Ascending aorta (tissue), 2 donors: ENCODE measurements at regions not wholly inside any gene's neighbourhood (a gene's known extent, or its start where the extent isn't known, plus 50 kb on each side); places are given as distances from the start of the nearest gene placed in this dataset.

ENCODE experiments used
- DNase-seq, 2 donors: peaks; one replicate each; pipeline ENCODE4 v3.0.0-alpha.2; 2019; ENCODE audit warnings: low spot score in 2 of 2
- H3K27ac ChIP-seq, 2 donors: fragments of 200-600 bp; sonication (generic); one replicate each; pipeline ENCODE4 v1.5.1; 2016 to 2017; ENCODE audit warnings: mild to moderate bottlenecking in 1 of 2
- H3K27me3 ChIP-seq: fragments of 200-600 bp; sonication (generic); one replicate; pipeline ENCODE4 v1.5.1; 2017
- H3K36me3 ChIP-seq, 2 donors: fragments of 200-600 bp; sonication (generic); one replicate each; pipeline ENCODE4 v1.5.1; 2016
- H3K4me1 ChIP-seq, 2 donors: fragments of 200-600 bp; sonication (generic); one replicate each; pipeline ENCODE4 v1.5.1; 2016 to 2017; ENCODE audit warnings: mild to moderate bottlenecking in 1 of 2
- H3K4me3 ChIP-seq, 2 donors: fragments of 200-600 bp; sonication (generic); one replicate each; pipeline ENCODE4 v1.5.1; 2016 to 2017; ENCODE audit warnings: mild to moderate bottlenecking in 1 of 2
- H3K9me3 ChIP-seq, 2 donors: fragments of 200-600 bp; sonication (generic); one replicate each; pipeline ENCODE4 v1.5.1; 2016
- intact Hi-C: fragments of 100-400 bp; cut with DNase I; formaldehyde crosslinking; loops from one replicate; pipeline ENCODE4 v1.15.1; 2023
- TF ChIP-seq, protein P1 (sequence below), 3 experiments: fragments of 200-600 bp in 2 of 3; fragments of 450-650 bp in 1 of 3; sonication (generic) in 2 of 3; IDR thresholded peaks; one replicate each; pipeline ENCODE4 v1.5.1; 2016 to 2019; ENCODE audit warnings: antibody characterized with exemption in 3 of 3, mild to moderate bottlenecking in 1 of 3, moderate library complexity in 1 of 3

- TF ChIP-seq, protein P1, sequence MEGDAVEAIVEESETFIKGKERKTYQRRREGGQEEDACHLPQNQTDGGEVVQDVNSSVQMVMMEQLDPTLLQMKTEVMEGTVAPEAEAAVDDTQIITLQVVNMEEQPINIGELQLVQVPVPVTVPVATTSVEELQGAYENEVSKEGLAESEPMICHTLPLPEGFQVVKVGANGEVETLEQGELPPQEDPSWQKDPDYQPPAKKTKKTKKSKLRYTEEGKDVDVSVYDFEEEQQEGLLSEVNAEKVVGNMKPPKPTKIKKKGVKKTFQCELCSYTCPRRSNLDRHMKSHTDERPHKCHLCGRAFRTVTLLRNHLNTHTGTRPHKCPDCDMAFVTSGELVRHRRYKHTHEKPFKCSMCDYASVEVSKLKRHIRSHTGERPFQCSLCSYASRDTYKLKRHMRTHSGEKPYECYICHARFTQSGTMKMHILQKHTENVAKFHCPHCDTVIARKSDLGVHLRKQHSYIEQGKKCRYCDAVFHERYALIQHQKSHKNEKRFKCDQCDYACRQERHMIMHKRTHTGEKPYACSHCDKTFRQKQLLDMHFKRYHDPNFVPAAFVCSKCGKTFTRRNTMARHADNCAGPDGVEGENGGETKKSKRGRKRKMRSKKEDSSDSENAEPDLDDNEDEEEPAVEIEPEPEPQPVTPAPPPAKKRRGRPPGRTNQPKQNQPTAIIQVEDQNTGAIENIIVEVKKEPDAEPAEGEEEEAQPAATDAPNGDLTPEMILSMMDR (IDR thresholded peaks at IDR 0.05) = no peak
- H3K9me3 ChIP-seq = no peaks in the 10 kb centered on the region
- no peaks in the 10 kb centered on the region for H3K27me3 ChIP-seq
- H3K27ac ChIP-seq = no peak overlapping the region
- DNase-seq = no peak
- no peaks in the 10 kb centered on the region for H3K4me1 ChIP-seq
- H3K4me3 ChIP-seq = no peak overlapping the region
- intact Hi-C loops = loop anchor here (10.0 kb wide), 1 partner anchor 56 kb away; no protein-coding TSS in a partner anchor
- H3K36me3 ChIP-seq = no peaks in the 10 kb centered on the region
These were observed 242.0 kb upstream of the RBFOX1 start for GRCh38 chr16:7090628-7091115.

- Histone ChIP-seq H3K36me3 (no peaks in the 10 kb centered on the region), H3K4me1 (no peaks in the 10 kb centered on the region), H3K9me3 (no peaks in the 10 kb centered on the region), H3K4me3 (no peak overlapping the region), H3K27me3 (no peaks in the 10 kb centered on the region), H3K27ac (no peak overlapping the region)
- DNase-seq = no peak
- intact Hi-C loops = loop anchor here (10.0 kb wide), 1 partner anchor 55 kb away; no protein-coding TSS in a partner anchor
- TF ChIP-seq, protein P1 (IDR thresholded peaks at IDR 0.05) = no peak
These were observed 242.9 kb upstream of the RBFOX1 start for GRCh38 chr16:7089751-7090150.

GRCh38 chr16:7088711-7089110 lies 243.9 kb upstream of the RBFOX1 start:
- intact Hi-C loops = no loop called here
- TF ChIP-seq, protein P1 (IDR thresholded peaks at IDR 0.05) = no peak
- H3K9me3 ChIP-seq = no peaks in the 10 kb centered on the region
- no peaks in the 10 kb centered on the region for H3K4me1 ChIP-seq
- DNase-seq = no peak
- no peak overlapping the region for H3K4me3 ChIP-seq
- H3K36me3 ChIP-seq = no peaks in the 10 kb centered on the region
- H3K27ac ChIP-seq = no peak overlapping the region
- H3K27me3 ChIP-seq = no peaks in the 10 kb centered on the region

DNA sequence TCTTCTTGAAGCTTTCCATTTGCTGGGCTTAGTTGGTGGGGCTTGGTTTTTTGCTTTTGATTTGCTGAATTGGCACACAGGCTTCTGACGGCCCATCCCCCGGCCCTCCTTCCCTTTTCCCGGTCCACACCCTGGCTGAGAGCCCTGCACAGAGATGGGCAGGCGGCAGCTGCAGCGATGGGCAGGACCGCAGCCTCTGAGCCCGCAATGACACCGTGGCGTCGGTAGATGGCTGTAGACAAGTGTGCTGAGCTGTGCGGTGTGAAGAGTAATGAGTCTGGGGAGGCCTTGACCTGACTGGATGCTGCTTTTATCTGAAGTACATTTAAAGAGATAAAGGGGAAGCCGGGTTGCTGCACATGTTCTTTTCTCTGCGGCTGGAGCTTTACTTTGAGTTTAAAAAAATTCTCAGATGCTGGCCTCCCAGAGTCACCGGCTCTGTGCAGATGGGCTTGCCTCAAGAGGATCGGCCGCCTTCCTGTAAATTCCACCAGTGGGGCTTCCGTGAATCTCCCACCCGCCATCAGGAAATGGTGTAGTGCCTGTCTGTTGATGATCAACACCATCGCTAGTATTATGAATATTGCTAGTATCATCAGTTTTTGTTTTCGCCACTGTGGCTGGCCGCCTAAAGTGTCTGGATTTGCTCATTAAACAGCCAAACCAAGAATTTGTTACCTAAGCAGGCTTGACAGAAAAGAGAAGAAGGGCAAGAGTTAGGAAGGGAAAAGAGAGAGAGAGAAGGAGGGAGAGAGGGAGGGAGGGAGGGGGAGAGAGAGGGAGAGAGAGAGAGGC lies 245.6 kb upstream of the RBFOX1 start:
- Histone ChIP-seq H3K36me3 (no peaks in the 10 kb centered on the region), H3K27ac (no peak overlapping the region), H3K27me3 (no peaks in the 10 kb centered on the region), H3K4me1 (no peaks in the 10 kb centered on the region), H3K9me3 (no peaks in the 10 kb centered on the region), H3K4me3 (no peak overlapping the region)
- intact Hi-C loops = no loop called here
- DNase-seq = no peak
- TF ChIP-seq, protein P1 (IDR thresholded peaks at IDR 0.05) = no peak

- Histone ChIP-seq H3K9me3 (no peaks in the 10 kb centered on the region), H3K27ac (no peak overlapping the region), H3K4me3 (no peak overlapping the region), H3K36me3 (no peaks in the 10 kb centered on the region), H3K27me3 (no peaks in the 10 kb centered on the region), H3K4me1 (no peaks in the 10 kb centered on the region)
- intact Hi-C loops = no loop called here
- TF ChIP-seq, protein P1 (IDR thresholded peaks at IDR 0.05) = no peak
- no peak for DNase-seq
These were observed 246.9 kb upstream of the RBFOX1 start for GRCh38 chr16:7085776-7086175.
